PFSK-1 (cell line): ENCODE measurements at regions not wholly inside any gene's neighbourhood (a gene's known extent, or its start where the extent isn't known, plus 50 kb on each side); places are given as distances from the start of the nearest gene placed in this dataset.

Source experiments
- POLR2AphosphoS5 ChIP-seq: IDR thresholded peaks from 2 replicates; pipeline ENCODE4 v1.6.1; 2012; ENCODE audit warnings: low read depth, mild to moderate bottlenecking, control low read depth, low read length, moderate library complexity
- SIN3A ChIP-seq: IDR thresholded peaks from 2 replicates; pipeline ENCODE4 v1.6.1; 2012; ENCODE audit warnings: mild to moderate bottlenecking, low read length, moderate library complexity, borderline replicate concordance; ENCODE audit not compliant: insufficient read depth
- TAF1 ChIP-seq: IDR thresholded peaks from 2 replicates; pipeline ENCODE4 v1.6.1; 2012; ENCODE audit warnings: low read length, control low read depth, borderline replicate concordance; ENCODE audit not compliant: insufficient read depth
- TF ChIP-seq, protein P1 (sequence below), 2 experiments: IDR thresholded peaks; 2 replicates each; pipeline versions ENCODE4 v1.6.1 to v1.8.0; 2011 to 2012; ENCODE audit warnings: low read depth in 2 of 2, low read length in 2 of 2, control low read depth in 1 of 2, inconsistent platforms in 1 of 2, mild to moderate bottlenecking in 1 of 2, moderate library complexity in 1 of 2; ENCODE audit not compliant: insufficient read depth in 1 of 2

DNA sequence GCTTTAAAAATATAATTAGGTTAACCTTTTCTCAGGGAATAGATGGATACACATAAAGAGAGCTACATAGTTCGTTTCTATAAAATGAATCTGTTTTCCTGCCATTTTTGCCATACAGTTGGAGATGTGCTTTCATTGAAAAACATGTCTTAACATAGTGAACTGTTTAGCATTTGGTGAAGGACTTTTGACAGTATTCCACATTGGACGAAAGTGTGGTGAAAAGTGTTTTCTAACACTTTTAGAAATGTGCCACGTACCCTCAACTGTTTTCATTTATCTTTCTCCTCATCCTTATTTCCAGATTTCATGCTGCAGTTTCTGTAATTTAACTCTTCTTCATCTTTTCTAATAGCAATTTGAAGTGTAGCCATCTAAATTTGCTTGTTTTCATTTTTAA lies 249.1 kb upstream of the MTNR1B start:
- TF ChIP-seq POLR2AphosphoS5 (no peak), TAF1 (no peak), SIN3A (no peak)
- TF ChIP-seq, protein P1, sequence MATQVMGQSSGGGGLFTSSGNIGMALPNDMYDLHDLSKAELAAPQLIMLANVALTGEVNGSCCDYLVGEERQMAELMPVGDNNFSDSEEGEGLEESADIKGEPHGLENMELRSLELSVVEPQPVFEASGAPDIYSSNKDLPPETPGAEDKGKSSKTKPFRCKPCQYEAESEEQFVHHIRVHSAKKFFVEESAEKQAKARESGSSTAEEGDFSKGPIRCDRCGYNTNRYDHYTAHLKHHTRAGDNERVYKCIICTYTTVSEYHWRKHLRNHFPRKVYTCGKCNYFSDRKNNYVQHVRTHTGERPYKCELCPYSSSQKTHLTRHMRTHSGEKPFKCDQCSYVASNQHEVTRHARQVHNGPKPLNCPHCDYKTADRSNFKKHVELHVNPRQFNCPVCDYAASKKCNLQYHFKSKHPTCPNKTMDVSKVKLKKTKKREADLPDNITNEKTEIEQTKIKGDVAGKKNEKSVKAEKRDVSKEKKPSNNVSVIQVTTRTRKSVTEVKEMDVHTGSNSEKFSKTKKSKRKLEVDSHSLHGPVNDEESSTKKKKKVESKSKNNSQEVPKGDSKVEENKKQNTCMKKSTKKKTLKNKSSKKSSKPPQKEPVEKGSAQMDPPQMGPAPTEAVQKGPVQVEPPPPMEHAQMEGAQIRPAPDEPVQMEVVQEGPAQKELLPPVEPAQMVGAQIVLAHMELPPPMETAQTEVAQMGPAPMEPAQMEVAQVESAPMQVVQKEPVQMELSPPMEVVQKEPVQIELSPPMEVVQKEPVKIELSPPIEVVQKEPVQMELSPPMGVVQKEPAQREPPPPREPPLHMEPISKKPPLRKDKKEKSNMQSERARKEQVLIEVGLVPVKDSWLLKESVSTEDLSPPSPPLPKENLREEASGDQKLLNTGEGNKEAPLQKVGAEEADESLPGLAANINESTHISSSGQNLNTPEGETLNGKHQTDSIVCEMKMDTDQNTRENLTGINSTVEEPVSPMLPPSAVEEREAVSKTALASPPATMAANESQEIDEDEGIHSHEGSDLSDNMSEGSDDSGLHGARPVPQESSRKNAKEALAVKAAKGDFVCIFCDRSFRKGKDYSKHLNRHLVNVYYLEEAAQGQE (IDR thresholded peaks at IDR 0.05; ENCODE audit: insufficient read depth in 1 of 2, low read depth in 2 of 2, low read length in 2 of 2), result no peak
